Breast epithelium (tissue), 4 donors: ENCODE measurements at regions not wholly inside any gene's neighbourhood (a gene's known extent, or its start where the extent isn't known, plus 50 kb on each side); places are given as distances from the start of the nearest gene placed in this dataset.

Experiments used
- DNase-seq, 2 donors: peaks; one replicate each; pipeline ENCODE4 v3.0.0-alpha.2; 2019; ENCODE audit warnings: low spot score in 2 of 2
- H3K27ac ChIP-seq, 2 donors: fragments of 200-600 bp; sonication (generic) in 1 of 2; one replicate each; pipeline ENCODE4 v1.5.1; 2016 to 2019; ENCODE audit warnings: mild to moderate bottlenecking in 1 of 2
- H3K27me3 ChIP-seq, 2 donors: fragments of 200-600 bp; sonication (generic) in 1 of 2; one replicate each; pipeline versions ENCODE4 v1.5.1 to v1.6.0; 2017 to 2019; ENCODE audit warnings: control low read depth in 1 of 2, mild to moderate bottlenecking in 1 of 2
- H3K36me3 ChIP-seq: fragments of 200-600 bp; one replicate; pipeline ENCODE4 v1.5.1; 2019
- H3K4me1 ChIP-seq, 2 donors: fragments of 200-600 bp; sonication (generic); one replicate each; pipeline ENCODE4 v1.5.1; 2016 to 2019; ENCODE audit warnings: control low read depth in 1 of 2
- H3K4me3 ChIP-seq, 3 donors: fragments of 200-600 bp; sonication (generic); 1 replicate in 2 of 3; 2 replicates in 1 of 3; pipeline ENCODE4 v1.5.1; 2016 to 2019; ENCODE audit warnings: mild to moderate bottlenecking in 3 of 3, moderate library complexity in 2 of 3
- H3K9me3 ChIP-seq, 2 donors: fragments of 200-600 bp; sonication (generic) in 1 of 2; one replicate each; pipeline ENCODE4 v1.5.1; 2016 to 2019; ENCODE audit warnings: control low read depth in 1 of 2
- POLR2A ChIP-seq: fragments of 450-650 bp; IDR thresholded peaks from one replicate; pipeline ENCODE4 v1.6.1; 2016; ENCODE audit warnings: antibody characterized with exemption, mild to moderate bottlenecking, moderate library complexity
- POLR2AphosphoS5 ChIP-seq, 3 donors: sonication (generic); formaldehyde crosslinking; IDR thresholded peaks; one replicate each; pipeline ENCODE4 v1.6.1; 2017; ENCODE audit warnings: antibody characterized with exemption in 3 of 3
- intact Hi-C: fragments of 100-400 bp; cut with DNase I; formaldehyde crosslinking; loops from one replicate; pipeline ENCODE4 v1.15.1; 2023; ENCODE audit warnings: low total_unique reads
- TF ChIP-seq, protein P1 (sequence below), 3 donors: fragments of 450-650 bp; IDR thresholded peaks; one replicate each; pipeline ENCODE4 v1.5.1; 2016 to 2017; ENCODE audit warnings: antibody characterized with exemption in 3 of 3, mild to moderate bottlenecking in 3 of 3, moderate library complexity in 3 of 3

DNA sequence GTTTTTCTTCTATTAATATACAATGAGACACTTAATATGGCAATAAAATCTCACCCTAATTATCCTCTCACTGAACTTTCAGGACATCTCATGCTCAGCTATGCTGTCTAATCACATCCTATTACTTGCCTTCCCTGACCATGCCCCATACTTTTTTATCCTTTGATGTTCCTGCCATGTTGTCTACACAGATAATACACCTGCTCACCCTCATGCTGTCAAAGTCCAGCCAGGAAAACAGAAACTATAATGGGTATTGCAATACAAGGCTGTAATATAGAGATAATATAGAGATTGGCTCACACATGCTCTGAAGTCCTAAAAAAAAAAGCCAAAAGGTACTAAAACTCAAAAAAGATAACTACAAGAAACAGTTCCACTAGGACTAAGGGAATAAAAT is 305.4 kb downstream of the PRDM5 start:
- TF ChIP-seq, protein P1, sequence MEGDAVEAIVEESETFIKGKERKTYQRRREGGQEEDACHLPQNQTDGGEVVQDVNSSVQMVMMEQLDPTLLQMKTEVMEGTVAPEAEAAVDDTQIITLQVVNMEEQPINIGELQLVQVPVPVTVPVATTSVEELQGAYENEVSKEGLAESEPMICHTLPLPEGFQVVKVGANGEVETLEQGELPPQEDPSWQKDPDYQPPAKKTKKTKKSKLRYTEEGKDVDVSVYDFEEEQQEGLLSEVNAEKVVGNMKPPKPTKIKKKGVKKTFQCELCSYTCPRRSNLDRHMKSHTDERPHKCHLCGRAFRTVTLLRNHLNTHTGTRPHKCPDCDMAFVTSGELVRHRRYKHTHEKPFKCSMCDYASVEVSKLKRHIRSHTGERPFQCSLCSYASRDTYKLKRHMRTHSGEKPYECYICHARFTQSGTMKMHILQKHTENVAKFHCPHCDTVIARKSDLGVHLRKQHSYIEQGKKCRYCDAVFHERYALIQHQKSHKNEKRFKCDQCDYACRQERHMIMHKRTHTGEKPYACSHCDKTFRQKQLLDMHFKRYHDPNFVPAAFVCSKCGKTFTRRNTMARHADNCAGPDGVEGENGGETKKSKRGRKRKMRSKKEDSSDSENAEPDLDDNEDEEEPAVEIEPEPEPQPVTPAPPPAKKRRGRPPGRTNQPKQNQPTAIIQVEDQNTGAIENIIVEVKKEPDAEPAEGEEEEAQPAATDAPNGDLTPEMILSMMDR (IDR thresholded peaks at IDR 0.05): no peak
- TF ChIP-seq POLR2AphosphoS5 (IDR thresholded peaks at IDR 0.05) (no peak), POLR2A (no peak)
- H3K9me3 ChIP-seq: no peaks in the 10 kb centered on the region

DNA sequence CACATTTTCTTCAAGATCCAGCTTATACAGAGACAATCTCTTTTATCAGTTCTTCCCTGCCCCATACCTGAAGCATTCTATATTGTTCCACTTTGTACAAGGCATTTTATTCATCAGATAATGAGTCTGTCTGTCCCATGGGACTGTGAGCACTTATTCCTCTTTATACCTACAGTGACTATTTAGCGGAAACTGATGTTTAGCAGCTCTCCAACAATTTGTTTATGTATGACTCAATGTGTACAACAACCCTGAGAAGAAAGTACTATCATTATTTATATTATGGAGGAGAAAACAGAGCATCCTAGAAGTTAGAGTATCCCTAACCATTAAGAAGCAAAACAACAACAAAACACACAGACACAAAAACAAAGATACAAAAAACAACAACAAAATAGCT is 306.5 kb downstream of the PRDM5 start:
- H3K36me3 ChIP-seq: no peaks in the 10 kb centered on the region
- no peaks in the 10 kb centered on the region for H3K9me3 ChIP-seq
- H3K27ac ChIP-seq: no peak overlapping the region
- no peaks in the 10 kb centered on the region for H3K4me1 ChIP-seq
- TF ChIP-seq POLR2AphosphoS5 (IDR thresholded peaks at IDR 0.05) (no peak), POLR2A (no peak)
- TF ChIP-seq, protein P1 (IDR thresholded peaks at IDR 0.05): no peak
- DNase-seq: no peak
- H3K4me3 ChIP-seq: no peak overlapping the region
- intact Hi-C loops: no loop called here
- H3K27me3 ChIP-seq: no peaks in the 10 kb centered on the region

More for the DNA sequence above, 305.4 kb downstream of the PRDM5 start:
- H3K36me3 ChIP-seq: no peaks in the 10 kb centered on the region
- H3K27ac ChIP-seq: no peak overlapping the region
- intact Hi-C loops: no loop called here
- H3K4me1 ChIP-seq: no peaks in the 10 kb centered on the region
- no peak for DNase-seq
- no peaks in the 10 kb centered on the region for H3K27me3 ChIP-seq
- H3K4me3 ChIP-seq: no peak overlapping the region

DNA sequence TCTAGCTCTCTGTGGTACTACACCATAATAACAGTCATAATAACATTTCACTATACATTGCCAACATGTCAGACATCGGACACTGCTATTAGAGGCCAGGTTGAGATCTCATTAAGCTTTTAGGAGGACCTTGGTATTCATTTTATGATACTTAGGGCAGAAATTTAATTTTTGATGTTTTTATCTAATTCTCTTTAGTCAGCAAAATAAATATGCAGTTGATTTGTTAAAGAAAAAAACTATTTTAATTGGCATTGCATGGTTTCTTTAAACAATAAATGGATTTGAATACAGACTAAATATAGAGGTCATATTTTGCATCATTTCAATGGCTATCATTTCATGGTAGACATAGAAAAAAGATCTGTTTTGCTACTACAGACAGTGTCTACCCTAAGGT is 308.7 kb downstream of the PRDM5 start:
- Histone ChIP-seq H3K4me1 (no peaks in the 10 kb centered on the region), H3K36me3 (peaks cover 4% of the 10 kb centered on the region), H3K27ac (no peak overlapping the region), H3K27me3 (no peaks in the 10 kb centered on the region), H3K4me3 (no peak overlapping the region), H3K9me3 (no peaks in the 10 kb centered on the region)
- no peak for DNase-seq
- intact Hi-C loops: no loop called here
- TF ChIP-seq, protein P1 (IDR thresholded peaks at IDR 0.05): no peak
- TF ChIP-seq POLR2A: no peak

DNA sequence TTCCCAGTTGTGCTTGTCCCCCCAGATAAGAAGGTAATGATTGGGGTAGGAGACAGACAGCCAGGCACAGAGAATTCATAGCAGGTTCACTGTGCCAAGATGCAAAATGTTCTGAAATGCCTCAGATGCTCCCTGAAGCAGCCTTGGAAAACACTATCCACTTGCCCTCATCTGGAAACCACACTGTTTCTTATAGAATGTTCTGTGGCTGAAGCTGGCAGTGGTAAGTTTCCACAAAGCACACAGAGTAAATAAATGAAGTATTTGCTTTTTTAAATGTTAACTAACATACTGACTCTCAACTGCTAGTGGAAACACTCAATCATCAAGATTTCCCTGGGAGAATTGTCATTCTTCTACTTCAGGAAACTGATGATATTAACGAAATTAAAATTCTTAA is 311.4 kb downstream of the PRDM5 start:
- H3K9me3 ChIP-seq: no peaks in the 10 kb centered on the region
- intact Hi-C loops: no loop called here
- H3K27ac ChIP-seq: no peak overlapping the region
- no peaks in the 10 kb centered on the region for H3K4me1 ChIP-seq
- no peak overlapping the region for H3K4me3 ChIP-seq
- H3K36me3 ChIP-seq: peaks cover 4% of the 10 kb centered on the region
- DNase-seq: no peak
- TF ChIP-seq, protein P1 (IDR thresholded peaks at IDR 0.05): no peak
- TF ChIP-seq POLR2A (no peak), POLR2AphosphoS5 (IDR thresholded peaks at IDR 0.05) (no peak)
- no peaks in the 10 kb centered on the region for H3K27me3 ChIP-seq

DNA sequence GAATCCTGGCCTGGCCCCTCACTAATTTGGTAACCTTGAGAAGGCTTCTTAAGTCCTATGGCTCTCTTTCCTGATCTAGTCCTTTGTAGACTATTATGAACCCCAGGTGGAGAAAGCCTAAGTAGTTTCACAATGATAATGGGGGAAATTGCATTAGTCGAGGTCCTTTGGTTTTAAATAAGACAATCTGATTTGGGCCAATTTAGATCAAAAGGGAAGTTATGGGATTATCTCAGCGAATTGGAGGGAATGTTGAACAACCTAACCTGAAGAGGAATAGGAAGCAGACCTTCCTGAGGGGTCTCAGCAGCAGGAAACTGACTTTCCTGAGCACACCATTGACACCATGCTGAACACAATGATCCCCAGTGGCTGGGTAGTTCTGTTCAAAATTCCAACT is 331.5 kb downstream of the PRDM5 start:
- Histone ChIP-seq H3K4me1 (no peaks in the 10 kb centered on the region), H3K9me3 (no peaks in the 10 kb centered on the region), H3K4me3 (no peak overlapping the region), H3K36me3 (no peaks in the 10 kb centered on the region), H3K27me3 (no peaks in the 10 kb centered on the region), H3K27ac (no peak overlapping the region)
- intact Hi-C loops: no loop called here
- DNase-seq: no peak
- TF ChIP-seq POLR2AphosphoS5 (IDR thresholded peaks at IDR 0.05) (no peak), POLR2A (no peak)
- TF ChIP-seq, protein P1 (IDR thresholded peaks at IDR 0.05): no peak
